HG02973 (cell line): ENCODE measurements at regions not wholly inside any gene's neighbourhood (a gene's known extent, or its start where the extent isn't known, plus 50 kb on each side); places are given as distances from the start of the nearest gene placed in this dataset.

Experiments
- ATAC-seq: cut with Tn5 transposase; IDR thresholded peaks from one replicate; pipeline ENCODE4 v1.9.1; 2021; ENCODE audit warnings: moderate library complexity; ENCODE audit not compliant: unreplicated experiment

DNA sequence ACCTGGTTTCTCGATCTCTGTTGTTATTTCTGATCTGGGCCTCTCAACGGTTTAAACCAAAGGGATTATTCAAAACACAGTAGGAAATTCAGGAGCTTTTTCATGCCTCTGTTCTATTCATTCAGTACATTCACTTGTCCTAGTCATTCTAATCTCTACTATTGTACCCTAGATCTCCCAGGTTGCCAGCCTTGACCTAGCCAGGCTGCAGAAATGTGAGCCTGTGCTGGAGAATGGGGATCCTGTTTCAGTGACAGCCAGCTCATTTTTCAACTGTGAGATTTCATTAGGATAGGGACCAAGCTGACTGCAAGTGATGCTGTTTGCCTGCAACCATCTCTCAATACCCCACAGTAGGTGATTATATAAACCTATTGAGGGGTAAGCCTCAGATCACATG is 186.2 kb downstream of the CMPK2 start:
- ATAC-seq, result no peak

DNA sequence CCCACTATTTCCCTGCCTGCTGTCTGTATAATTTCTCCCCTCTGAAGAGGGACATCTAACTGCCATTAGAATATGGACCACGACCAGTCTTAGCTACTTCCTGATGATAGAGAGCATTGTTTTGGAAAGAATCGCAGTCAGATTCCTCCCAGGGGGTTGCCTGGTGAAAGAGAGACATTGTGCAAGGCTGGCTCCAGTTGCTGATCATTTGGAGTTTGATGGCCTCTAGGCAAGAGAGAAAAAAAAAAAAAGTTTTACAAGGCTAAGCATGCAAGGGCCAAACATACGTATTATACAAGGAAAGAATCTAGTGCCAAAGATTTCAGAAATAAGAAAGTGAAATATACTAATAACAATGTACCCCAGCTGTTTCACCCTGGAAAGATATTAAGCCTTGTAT is 182.2 kb downstream of the CMPK2 start:
- ATAC-seq, result no peak

DNA sequence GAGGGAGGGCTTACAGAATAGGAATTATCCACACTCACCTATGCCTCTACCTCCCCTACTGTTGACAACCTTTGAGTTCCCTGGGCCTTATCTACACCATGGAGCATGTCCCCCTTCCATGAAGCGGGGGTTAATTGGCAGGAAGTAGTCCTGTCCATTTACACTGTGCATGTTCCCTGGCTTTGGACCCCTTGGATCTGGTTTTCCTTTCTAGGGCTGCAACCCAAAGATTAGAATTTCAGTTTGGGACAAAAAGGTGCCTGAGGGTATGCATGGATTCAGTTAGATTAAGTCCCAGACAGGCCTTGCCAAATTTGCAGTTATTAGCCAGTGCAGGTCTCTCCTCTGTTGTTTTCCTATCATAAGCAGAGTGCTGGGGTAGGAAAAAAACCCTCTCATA is 180.3 kb downstream of the CMPK2 start:
- ATAC-seq, result no peak

DNA sequence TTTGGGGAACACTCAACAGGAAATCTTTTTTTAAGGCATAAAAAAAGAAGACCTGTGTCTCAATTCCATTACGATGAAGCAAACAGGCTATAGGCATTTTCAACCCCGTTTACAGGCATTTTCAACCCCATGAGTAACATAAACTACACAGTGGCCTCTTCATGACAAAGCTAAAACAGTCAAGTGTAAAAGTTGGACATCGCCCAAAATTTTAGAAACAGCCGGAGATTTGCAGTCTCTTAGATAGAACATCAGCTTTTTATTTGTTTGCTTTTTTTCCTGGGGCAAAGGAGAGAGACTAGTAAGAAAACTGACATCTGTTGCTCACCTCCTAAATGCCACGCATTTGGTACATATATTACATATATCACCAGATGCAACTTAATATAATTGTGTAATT is 173.7 kb downstream of the CMPK2 start:
- no peak for ATAC-seq

DNA sequence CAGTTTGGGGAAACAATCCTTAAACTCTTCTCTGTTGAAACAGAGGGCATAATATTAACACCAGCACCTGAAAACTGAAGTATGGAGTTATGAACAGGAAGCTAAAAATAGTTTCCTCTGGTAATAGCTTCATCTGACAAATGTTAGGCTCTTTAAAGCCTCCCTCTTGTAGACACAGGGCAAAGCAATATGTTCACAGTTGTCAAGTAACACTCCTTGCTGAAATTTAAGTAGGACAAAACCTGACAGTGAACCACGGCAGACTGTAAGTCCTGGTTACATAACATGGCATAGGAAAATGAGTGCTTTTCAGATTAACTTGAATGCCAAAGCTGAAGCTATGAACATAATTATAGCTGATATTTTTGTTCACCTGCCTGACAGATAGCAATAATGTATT is 172.9 kb downstream of the CMPK2 start:
- ATAC-seq, result no peak

DNA sequence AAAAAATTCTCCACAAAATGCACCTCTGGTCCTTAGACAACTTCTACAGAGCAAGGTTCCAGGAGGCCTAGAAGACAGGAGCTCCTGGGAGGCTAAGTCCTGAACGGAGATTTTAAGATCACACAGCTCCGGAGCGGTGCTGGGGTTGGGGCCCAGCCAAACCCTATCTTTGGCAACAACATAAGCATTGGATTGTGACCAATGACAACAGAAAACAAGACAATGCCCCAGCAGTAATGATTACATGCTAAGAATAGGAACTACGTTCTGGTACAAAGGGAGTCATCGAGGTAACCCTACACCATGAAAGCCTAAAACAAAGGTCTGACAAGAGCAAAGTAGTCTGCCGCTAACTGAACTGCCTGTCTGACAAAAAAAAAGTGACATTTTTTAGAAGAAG is 171.2 kb downstream of the CMPK2 start:
- ATAC-seq, result no peak

DNA sequence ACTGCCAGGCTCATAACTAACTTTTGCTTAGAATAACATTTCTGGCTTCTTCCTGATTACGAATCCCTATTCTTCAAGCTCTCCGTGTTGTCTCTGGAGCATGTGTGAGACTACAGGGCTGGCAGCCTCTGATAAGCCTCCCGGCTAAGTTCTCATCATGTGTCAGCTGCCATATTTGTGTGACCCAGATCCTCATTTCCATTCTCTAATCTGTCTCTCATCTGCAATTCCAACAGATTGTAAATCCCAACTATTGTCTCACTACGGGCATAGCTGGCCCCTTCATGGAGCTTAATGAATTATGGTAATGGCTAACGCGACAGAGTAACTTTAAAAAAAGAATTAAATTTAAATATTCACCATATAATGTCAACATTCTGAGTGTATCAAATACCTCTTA is 165.4 kb downstream of the CMPK2 start:
- ATAC-seq, result no peak

DNA sequence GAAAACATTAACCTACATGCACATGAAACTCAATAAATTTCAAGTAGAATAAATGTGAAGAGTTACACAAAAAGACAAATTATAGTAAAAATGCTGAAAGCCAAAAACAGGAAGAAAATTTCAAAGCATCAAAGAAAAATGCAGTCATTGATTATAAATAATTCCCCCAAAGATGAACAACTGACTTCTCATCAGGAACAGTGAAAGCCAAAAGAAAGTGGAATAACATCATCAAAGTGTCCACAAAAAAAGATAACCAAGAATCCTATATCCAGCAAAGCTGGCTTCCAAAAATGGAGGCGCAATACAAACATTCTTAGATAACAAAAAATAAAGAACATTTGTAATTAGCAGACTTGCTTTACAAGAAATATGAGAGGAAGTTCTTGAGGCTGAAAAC is 161.6 kb downstream of the CMPK2 start:
- ATAC-seq, result no peak

DNA sequence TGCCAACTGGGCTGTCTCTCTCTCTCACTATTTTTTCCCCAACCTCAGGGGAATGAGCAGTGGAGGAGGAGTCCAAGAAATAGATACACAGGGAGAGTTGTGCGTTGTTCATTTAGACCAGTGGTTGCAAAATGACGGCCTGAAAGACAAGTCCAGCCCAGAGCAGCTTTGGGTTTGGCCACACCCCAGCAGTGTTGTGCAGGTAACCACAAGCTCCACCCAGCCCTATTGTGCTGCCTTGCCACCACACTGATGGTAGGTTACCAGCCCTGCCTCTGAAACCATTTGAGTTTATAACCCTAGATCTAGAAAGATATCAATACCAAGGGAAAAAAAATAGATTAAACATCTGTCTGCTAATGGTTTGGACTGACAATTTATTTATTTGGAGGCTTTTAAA is 144.3 kb downstream of the CMPK2 start:
- no peak for ATAC-seq

DNA sequence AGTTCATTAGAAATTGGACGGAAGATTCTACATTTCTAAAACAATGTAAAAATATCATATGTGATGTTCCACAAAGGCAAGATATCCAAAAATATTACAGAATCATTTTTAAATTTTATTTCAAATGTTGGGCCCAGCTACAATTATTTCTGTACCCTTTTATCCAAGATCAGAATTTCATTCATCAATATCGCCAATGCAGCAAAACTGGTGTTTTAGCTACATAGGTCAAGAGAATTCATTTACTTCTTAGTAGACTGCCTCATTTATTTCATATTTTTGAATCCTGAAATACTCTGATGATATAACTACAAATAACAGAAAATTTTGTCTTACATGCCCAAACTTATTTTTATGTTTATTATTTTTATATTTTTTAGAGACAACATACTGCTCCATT is 143.1 kb downstream of the CMPK2 start:
- ATAC-seq, result no peak

DNA sequence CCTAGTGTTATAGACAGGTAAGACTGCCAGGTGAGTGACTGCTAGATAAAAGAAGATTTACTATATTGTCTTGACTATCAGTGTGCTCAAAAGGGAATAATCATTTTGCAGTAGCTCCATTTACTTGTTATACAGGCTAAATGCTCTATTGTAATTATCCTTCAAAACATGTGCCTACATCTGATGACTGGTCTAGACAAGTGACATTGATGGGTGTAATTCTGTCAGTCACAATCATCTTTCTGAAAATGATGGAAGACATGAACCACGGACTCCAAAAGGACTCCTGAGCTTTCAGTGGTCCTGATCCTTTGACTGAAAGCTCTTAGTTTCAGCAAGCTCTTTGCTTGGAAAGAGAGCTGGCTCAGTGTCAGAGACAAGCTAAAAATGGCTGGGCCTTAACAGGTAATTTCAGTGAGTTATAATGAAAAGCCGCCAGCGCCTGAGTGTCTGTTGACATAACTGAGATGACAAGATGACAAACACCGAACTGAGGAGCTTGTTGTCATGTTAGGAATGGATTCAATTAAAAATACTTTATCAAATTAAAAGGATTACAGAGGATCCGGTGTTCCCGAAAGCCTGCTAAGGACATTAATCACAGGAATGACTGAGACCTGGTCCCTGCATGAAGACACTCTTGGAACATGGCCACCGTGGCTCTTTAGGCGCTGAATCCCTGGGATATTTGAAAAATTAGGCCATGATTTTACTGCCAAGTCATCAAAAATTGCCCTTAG is 141.7 kb downstream of the CMPK2 start:
- ATAC-seq, result no peak

DNA sequence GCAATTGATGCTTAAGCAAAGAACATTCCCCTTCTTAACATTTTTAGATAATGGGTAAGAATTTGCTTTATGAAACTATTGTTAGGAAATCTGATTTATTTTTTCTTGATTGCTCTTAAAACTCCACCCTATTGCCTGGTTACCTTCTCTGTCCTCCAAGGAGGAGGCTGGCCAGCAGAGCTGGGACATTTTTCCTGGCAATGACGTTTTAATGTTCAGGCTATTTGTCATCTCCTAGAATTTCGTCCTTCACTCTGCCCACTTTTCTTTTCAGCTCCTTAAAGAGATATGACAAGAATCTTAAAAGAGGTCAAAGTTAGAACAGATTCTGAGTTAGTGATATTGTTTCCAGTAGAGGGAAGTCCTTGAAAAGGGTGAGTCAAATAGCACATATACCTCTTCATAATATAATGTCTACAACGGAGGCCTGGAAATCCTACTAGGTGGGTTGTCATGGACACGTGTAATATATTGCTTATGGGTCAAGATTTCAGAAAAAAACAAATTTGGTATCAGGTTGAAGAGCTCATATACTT is 141.0 kb downstream of the CMPK2 start:
- ATAC-seq, result no peak

DNA sequence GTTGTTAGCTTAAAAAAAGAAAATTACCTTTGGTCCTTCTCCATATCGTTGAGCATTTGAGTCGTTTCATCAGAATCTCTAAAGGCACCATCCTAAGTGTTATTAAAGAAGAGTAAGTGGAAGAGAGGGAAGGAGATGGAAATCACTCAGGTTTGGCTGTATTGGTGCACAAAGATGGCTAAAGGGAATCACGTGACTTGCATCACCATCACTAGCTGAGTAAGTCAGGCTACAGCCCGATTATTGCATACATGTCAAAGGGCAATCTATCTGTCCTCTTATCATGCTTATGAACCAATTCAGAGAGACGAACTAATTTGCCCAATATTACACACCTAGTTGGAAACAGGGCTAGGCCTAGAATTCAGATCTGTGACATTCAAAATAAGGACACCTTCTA is 137.6 kb downstream of the CMPK2 start:
- ATAC-seq, result no peak

DNA sequence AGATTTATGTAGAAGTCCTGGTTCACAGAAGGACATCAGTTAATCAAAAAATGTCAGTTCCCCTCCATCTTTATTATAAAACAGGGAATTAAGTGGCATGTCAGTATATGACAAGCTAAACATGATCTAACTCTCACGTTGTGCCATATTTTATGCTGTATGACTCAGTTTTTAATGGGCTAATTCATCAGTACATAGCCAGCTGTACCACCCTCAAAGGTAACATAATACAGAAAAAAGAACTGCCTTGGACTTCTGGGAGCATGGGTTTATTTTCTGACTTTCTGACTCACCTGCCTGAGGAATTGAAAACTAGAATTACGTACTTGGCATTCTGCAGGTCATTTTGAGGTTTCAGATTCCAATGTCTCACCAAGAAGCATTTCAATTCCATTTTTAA is 135.7 kb downstream of the CMPK2 start:
- ATAC-seq, result no peak

DNA sequence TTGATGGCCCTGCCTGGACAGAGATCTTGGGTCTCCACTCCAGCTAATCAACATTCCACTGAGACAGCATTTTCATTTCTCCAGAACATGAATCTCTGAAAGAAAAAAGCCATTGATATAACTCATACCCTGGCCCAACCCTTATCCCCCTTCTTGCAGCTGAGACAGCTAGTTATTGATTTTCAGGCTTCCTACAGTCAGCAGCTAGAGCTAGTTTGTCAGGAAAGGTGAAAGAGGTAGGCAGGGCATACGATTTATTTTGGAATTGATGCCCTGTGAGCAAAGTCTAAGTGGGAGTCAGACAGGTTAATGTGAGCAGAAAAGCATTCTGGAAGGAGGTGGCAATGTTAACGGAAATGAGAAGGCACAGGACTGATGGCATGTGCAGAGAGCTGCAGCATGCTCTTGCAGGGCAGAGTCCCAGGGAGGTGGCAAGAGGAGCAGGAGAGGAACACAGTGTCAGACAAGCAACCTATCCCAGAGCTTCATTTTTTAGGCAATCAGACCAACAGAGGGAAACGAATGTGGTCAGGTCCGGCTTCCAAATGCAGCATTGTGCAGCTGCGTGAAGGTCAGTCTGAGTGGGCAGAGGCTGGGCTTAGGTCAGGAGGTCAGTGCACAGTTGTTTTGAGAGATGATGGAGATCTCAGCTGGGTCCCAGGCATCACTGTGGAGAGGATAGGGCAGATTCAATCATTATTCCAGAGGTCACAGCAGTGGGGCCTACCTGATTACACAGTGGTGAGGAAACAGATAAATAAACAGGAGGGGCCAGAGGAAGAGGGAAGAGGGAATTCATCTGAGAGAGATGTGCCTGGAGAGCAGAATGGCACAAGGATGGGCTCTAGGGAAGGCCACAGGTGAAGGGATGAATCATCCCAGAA is 134.8 kb downstream of the CMPK2 start:
- ATAC-seq, result no peak

DNA sequence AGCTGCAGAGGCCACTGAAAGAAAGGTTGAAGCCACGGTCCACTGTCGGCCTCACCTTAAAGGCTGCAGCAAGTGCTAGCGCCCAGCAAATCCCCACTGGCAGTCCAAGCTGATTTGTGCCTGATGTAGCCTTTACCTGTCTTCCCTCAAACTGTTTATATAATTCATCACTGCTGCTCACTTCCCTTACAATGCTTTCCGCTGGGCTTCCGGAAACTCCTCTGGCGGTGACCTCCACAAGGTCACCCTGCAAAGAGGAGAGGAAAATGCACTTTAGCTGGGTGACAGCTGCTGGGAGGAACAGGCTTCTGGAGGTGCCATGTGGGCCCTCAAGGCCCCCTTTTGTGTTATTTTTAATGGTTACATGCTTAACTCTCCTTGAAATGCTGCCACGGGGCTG is 126.2 kb downstream of the CMPK2 start:
- ATAC-seq, result no peak

DNA sequence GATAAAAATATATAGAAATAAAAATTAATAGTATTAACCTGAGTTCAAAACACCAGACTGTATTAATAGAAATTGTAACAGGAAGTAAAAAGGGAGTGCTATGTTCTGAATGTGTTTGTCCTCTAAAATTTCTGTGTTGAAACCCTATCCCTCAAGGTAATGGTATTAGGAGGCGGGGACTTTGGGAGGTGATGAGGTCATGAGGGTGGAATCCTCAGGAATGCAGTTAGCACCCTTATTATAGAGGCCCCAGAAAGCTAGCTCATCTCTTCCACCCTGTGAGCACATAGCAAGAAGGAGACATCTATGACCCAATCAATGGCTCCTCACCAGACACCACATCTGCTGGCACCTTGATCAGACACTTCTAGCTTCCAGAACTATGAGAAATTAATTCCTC is 124.5 kb downstream of the CMPK2 start:
- no peak for ATAC-seq

DNA sequence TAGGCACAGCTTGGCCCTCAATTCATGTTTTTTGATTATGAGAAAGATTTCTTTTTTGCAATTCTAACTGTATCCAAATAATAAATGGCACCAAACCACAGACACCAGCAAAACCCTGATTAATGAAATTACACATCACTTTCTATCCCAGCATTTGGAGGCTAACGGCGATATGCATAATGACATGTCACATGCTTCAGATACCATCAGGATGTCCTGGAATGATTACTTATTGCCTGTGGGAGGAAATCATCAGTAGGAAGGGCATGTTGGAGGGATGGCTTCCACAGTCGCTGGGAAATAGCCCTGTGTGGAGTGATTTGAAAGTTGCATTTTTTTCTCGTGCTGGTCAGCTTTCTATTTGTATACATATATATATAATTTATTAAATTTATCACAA is 121.7 kb downstream of the CMPK2 start:
- no peak for ATAC-seq

DNA sequence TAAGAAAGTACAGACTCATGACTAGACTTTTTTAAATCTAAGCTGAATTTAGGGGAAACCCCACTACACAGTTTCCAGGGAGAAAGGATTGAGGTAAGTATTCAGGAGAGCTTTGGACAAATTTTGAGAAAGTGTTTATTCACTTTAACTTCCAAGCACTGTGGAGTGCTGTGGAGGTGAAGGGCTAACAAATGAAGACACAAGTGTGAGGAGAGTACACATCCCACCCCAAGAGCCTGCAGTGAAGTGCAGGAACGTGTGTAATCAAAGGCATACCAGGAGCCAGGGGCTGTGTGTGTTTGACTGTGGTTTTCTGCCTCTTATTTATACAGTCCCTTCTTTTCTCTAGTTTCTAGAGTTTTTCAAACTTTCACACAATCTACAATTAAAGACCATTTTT is 118.3 kb downstream of the CMPK2 start:
- ATAC-seq, result no peak

DNA sequence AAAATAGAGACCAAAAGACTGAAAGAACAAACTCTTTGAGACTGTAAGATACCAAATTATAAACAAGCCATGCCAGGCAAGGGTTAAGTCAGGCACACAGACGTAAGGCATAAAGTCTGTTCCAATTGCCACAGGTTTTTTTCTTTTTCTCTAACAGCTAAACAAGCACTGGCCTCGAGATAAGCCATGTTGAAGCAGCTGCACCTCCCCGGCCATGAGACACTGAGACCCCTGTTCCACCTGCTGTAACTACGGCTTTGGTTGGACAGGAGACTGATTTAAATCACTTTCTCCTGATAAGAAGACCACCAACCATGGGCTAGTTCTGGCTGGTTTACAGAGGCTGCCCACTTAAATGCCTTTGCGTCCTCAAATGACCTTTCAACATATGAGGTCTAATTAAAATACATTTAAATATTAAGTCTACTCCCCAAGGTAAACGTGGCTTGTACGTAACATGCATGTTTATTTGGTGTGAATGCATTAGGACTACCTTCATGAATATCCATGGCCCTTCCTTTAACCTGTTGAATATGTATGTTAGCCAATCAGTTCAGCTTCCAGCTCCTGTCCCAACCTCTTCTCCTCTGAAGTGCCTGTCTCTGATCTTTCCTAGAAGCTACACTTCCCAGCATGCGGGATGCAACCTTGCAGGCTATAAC is 117.2 kb downstream of the CMPK2 start:
- no peak for ATAC-seq

DNA sequence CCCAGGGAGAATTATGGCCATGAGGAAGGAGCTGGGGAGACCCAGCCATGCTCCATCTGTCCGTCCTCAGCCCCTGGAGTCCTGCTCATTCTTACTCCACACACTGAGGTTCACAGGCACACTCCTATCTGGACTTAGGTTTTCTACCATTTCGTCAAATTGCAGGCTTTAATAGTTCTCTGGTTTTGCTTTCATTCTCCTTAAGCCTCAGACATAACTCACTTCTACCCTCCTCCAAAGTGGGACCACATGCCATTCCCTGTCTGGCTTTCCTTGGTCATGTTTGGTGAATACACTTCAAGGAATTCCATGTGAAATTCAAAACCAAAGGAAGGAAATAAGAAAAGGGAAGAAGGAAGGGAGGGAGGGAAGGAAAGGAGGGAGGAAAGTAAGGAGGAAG is 115.7 kb downstream of the CMPK2 start:
- no peak for ATAC-seq
